GM12892 (cell line): ENCODE measurements at regions not wholly inside any gene's neighbourhood (a gene's known extent, or its start where the extent isn't known, plus 50 kb on each side); places are given as distances from the start of the nearest gene placed in this dataset.
"Not testable (repeated sequence)": the region's sequence is repeated elsewhere in the genome, so short reads cannot be mapped to it uniquely, and the experiment has no call there.

Experiments used
- POLR2A ChIP-seq: IDR thresholded peaks from 2 replicates; pipeline ENCODE4 v1.6.1; 2011; ENCODE audit warnings: low read depth, low read length, control low read depth
- POLR2AphosphoS5 ChIP-seq: IDR thresholded peaks from 2 replicates; pipeline ENCODE4 v1.6.1; 2011; ENCODE audit warnings: low read depth, low read length, control low read depth
- TAF1 ChIP-seq: IDR thresholded peaks from 2 replicates; pipeline ENCODE4 v1.6.1; 2011; ENCODE audit warnings: low read depth, mild to moderate bottlenecking, control low read depth, low read length, borderline replicate concordance

DNA sequence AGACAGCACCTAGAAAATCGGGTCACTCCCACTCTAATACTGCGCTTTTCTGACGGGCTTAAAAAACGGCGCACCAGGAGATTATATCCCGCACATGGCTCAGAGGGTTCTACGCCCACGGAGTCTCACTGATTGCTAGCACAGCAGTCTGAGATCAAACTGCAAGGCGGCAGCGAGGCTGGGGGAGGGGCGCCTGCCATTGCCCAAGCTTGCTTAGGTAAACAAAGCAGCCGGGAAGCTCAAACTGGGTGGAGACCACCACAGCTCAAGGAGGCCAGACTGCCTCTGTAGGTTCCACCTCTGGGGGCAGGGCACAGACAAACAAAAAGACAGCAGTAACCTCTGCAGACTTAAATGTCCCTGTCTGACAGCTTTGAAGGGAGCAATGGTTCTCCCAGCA is 59.4 kb upstream of the ZNF165 start:
- TF ChIP-seq POLR2A, POLR2AphosphoS5, TAF1: not testable (repeated sequence)
